Dedifferentiated amniotic fluid mesenchymal stem cell (primary cell): ENCODE measurements at regions not wholly inside any gene's neighbourhood (a gene's known extent, or its start where the extent isn't known, plus 50 kb on each side); places are given as distances from the start of the nearest gene placed in this dataset.

ENCODE experiments used
- DNase-seq: peaks from one replicate; pipeline ENCODE4 v3.0.0-alpha.2; 2016; ENCODE audit errors: extremely low spot score

- no peak for DNase-seq
Measured at GRCh38 chr20:43243672-43244269, 54.1 kb upstream of the PTPRT start.

GRCh38 chr20:43241057-43241702 is 51.5 kb upstream of the PTPRT start:
- no peak for DNase-seq
